HG03571 (cell line): ENCODE measurements at regions not wholly inside any gene's neighbourhood (a gene's known extent, or its start where the extent isn't known, plus 50 kb on each side); places are given as distances from the start of the nearest gene placed in this dataset.
"Not testable (repeated sequence)": the region's sequence is repeated elsewhere in the genome, so short reads cannot be mapped to it uniquely, and the experiment has no call there.

Experiments used
- ATAC-seq: cut with Tn5 transposase; IDR thresholded peaks from one replicate; pipeline ENCODE4 v1.9.1; 2021; ENCODE audit not compliant: unreplicated experiment

DNA sequence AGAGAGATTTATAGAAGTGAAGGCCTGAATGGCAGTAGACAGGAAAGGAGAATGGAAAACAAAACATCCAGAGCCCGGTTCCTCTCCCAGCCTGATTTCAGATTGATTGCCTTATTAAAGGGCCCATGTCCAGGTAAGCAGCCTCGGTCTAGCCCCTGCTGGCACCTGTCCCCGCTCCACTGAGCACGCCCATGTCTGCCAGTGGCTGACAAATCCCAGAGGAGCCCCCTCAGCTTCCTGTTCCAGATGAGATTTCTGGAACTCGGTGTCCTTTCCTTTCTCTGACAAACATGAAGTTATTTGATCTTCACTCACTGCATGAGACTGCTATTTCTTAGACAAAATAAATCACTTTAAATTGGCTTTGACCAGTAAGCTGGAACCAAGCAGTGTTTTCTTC is 187.0 kb upstream of the ADCY2 start:
- ATAC-seq: no peak

GRCh38 chr5:7209658-7210057 is 186.3 kb upstream of the ADCY2 start:
- no peak for ATAC-seq

- ATAC-seq: no peak
These were observed 185.4 kb upstream of the ADCY2 start for GRCh38 chr5:7210549-7210948.

DNA sequence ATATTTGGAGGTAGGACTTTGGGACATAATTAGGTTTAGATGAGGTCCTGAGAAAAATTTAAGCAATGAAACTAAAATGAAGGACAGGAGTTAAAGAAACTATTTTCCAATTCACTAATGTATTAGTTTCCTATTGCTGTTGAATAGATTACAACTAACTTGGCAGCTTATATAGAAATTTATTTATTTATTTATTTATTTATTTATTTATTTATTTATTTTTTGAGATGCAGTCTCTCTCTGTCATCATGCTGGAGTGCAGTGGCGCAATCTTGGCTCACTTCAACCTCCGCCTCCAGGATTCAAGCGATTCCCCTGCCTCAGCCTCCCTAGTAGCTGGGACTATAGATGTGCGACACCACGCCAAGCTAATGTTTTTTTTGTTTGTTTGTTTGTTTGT is 182.4 kb upstream of the ADCY2 start:
- no peak for ATAC-seq

- ATAC-seq: no peak
These were observed 181.0 kb upstream of the ADCY2 start for GRCh38 chr5:7214906-7215416.

DNA sequence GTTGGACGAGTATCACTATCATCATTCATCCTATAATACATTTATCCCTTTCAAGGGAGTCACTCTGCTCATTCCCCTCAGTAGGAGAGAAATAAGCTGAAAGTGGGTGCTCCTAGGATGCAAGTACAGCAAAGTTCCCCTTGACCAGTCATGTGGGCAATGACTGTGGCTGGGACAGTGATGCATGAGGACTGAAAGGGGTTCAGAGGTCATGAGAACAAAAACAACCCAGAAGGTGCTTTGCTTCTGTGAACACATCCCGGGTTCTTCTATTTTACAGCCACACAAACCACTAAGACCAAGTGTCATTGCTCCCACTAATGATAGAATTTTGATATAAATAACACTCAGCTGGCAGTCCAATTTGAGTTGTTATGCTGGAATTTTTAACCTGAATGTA is 177.8 kb upstream of the ADCY2 start:
- ATAC-seq: no peak

GRCh38 chr5:7220156-7220555 is 175.8 kb upstream of the ADCY2 start:
- ATAC-seq: no peak

- no peak for ATAC-seq
These were observed 174.9 kb upstream of the ADCY2 start for GRCh38 chr5:7221041-7221440.

- ATAC-seq: no peak
These were observed 170.1 kb upstream of the ADCY2 start for GRCh38 chr5:7225826-7226225.

DNA sequence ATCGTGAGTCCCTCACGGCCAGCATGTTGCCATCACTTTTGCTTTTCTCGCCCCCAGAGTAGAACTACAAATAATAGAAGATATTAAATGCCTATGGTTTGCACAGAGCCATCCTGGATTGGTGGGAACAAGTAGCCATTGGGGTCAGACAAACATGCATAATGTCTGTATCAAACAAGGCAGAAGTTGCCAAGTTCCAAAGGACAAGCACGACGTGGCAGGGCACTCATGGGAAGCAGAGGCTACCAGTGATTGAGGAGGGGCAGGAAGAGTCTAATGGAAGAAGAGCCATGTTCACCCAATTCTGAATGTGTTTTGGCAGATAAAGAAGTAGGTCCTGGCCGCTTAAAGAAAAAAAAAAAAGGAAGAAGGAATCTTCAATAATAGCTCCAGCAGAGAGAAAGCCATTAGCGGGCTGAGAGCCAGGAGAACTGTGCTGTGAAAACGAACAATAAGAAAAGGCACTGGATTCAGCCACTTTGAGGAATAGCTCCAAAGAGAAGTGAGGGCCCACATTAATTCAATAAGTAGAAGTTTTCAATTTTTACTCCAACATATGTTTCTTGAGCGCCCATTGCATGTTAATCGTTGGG is 153.7 kb upstream of the ADCY2 start:
- ATAC-seq: no peak

DNA sequence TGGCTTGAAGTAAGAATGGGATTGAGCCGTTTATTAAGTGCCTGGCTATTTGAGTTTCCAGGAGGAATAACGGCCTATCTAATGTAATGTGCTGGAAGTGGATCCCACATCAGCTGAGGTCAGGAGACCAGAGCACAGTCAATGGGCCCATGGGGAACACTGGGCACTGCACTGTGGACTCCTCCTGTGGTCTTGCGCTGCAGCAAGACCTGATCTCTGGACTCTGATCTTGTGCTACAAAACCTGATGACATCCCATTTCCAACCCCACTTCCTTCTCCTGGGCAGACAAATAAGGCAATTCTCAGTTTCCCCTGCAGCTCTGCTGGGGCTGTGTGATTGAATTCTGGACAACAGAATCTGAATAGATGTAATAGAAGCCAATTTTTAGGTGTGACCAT is 151.7 kb upstream of the ADCY2 start:
- ATAC-seq: no peak

DNA sequence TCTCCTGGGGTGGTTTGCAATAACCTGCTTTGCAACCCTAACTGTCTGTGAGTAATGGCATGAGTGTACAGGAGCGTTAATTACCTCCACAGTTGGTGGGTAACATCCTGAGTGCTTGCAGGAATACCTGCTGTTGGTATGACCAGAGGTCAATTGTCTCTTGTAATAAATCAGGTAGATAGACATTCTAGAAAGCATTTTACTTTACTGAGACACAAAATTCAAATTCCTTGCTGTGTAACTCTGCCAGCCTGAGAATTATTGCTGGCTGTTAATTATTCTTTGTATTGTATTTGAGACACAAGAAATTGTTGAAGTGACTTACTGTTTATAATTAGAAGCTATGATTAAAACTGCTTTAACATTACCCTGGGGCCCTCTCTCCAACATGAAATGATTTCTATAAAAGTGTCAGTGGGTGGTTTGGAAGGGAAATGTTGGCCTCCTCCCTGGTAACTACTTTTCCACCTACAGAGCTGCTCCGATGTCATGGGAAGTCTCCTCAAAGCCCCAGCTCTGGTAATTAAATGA is 150.8 kb upstream of the ADCY2 start:
- no peak for ATAC-seq

GRCh38 chr5:7246287-7246686 is 149.7 kb upstream of the ADCY2 start:
- ATAC-seq: no peak

GRCh38 chr5:7250004-7250403 is 145.9 kb upstream of the ADCY2 start:
- no peak for ATAC-seq

GRCh38 chr5:7250611-7251010 is 145.3 kb upstream of the ADCY2 start:
- ATAC-seq: no peak

DNA sequence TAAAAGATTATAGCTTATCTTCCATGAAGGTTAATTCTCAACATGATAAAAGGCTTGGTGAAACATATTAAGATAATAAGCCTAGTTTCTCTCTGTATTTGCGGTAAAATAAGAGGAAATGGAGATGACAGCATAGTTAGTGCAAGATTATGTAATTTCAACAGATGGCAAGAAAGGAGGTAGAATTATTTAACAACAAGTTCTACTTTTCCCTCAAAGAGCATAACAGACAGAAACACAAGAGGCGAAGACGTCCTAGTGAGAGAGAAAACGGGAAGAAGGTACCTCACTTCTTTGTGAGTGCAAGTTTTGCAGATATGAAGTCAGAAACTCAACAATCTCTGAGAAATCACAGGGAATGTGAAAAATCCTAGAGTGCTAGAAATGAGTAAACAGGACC is 144.8 kb upstream of the ADCY2 start:
- ATAC-seq: no peak

DNA sequence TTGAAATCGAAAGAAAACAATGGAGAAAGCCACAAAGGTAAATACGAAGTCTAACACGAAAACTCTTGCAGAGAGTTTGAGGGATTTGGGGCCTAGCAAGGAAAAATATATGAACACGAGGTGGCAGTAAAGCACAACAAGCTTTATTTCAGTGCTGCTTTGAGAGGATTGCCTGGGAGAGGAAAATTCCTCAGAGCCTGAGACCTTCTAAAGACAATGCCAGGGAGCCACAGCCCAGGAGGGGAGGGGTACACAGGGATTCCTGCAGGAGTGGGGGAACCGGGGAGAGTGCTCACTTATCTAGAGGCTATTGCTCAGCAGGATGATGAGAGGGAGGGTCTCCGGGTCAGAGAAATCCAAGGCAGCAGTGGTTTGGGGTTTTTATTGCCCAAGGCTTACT is 134.9 kb upstream of the ADCY2 start:
- ATAC-seq: no peak

DNA sequence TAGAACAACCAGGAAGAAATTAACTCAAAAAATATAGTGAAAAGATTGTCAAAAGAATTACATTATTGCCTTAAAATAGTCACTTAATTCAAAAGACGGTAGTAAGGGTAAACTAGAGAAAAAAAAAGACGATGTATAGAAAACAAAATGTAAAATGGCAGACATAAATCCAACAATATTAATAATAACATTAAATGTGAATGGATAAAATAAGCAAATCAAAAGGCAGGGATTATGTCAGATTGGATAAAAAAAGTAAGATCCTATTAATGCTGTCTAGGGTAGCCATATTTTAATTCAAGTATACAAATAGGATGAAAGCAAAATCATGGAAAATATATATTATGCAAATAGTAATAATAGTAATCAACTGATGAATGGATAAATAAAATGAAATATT is 134.0 kb upstream of the ADCY2 start:
- ATAC-seq: no peak

DNA sequence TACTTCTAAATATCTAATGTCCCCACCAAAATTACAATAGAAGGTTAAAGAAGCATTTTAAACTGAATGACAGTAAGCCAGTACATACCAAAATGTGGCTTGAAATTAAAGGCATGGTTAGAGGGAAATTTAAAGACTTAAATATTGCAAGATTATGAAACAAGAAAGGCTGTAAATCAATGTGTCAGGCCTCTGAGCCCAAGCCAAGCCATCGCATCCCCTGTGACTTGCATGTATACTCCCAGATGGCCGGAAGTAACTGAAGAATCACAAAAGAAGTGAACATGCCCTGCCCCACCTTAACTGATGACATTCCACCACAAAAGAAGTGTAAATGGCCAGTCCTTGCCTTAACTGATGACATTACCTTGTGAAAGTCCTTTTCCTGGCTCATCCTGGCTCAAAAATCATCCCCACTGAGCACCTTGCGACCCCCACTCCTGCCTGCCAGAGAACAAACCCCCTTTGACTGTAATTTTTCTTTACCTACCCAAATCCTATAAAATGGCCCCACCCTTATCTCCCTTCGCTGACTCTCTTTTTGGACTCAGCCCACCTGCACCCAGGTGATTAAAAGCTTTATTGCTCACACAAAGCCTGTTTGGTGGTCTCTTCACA is 132.4 kb upstream of the ADCY2 start:
- not testable (repeated sequence) for ATAC-seq

DNA sequence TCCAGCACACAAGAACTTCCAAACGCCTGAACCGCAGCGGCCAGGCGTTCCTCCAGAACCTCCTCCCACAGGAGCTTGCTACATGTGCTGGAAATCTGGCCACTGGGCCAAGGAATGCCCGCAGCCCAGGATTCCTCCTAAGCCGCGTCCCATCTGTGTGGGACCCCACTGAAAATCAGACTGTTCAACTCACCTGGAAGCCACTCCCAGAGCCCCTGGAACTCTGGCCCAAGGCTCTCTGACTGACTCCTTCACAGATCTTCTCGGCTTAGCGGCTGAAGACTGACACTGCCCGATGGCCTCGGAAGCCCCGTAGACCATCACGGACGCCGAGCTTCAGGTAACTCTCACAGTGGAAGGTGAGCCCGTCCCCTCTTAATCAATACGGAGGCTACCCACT is 130.2 kb upstream of the ADCY2 start:
- not testable (repeated sequence) for ATAC-seq

GRCh38 chr5:7268722-7269121 is 127.2 kb upstream of the ADCY2 start:
- not testable (repeated sequence) for ATAC-seq

DNA sequence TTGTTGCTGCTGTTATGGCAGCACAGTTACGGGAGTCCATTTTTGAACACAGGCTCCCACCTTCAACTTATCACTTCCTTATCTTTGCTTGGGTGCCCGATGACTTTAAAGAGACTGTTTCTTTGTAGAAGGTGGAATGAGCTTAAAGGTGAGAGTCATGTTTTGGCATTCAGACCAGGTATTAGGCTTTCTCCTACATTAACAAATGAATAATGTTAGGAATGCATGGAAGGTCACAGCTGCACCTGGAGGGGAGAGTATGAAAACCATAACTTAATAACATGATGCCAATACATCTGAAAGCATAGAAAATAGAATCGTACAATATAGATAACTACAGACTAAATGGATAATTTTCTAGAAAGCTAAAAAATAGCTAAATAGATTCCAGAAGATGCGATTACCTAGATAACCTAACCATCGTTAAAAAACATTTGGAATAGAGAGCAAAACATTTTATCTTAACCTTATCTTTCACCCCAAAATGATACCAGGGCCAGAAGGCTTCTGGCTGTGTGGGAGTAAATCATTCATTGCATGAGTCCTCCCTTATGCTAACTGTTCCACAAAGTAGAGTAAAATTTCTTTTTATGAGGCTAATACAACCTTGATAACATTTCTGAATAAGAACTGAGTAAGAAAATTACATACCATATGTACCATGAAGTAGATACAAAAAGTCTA is 126.2 kb upstream of the ADCY2 start:
- ATAC-seq: no peak
